ENCODE measurements at regions not wholly inside any gene's neighbourhood (a gene's known extent, or its start where the extent isn't known, plus 50 kb on each side); places are given as distances from the start of the nearest gene placed in this dataset.

- peak; percentile 68 for TF ChIP-seq GATAD2A (CRISPR knock-in tag; IDR thresholded peaks at IDR 0.05)
- no peak for TF ChIP-seq ZNF282 (IDR thresholded peaks at IDR 0.05; ENCODE audit: partially characterized antibody)
- TF ChIP-seq ZNF788 (CRISPR knock-in tag; IDR thresholded peaks at IDR 0.05; ENCODE audit: borderline replicate concordance) = peak; percentile 26; the same call in 1 of the 2 replicates
- peak; percentile 77; the same call in 1 of the 2 replicates for TF ChIP-seq HOMEZ (CRISPR knock-in tag; IDR thresholded peaks at IDR 0.05; ENCODE audit: low read depth)
- TF ChIP-seq RXRB (CRISPR knock-in tag; IDR thresholded peaks at IDR 0.05; ENCODE audit: borderline replicate concordance) = peak; percentile 37; the same call in 1 of the 2 replicates
- TF ChIP-seq BRD4 (CRISPR knock-in tag; IDR thresholded peaks at IDR 0.05) = 0 out of 2 replicates have a peak, but pooled peaks have one; percentile 24
- 0 out of 4 replicates have a peak, but pooled peaks of 1 of the 2 experiments have one; percentile 58 for TF ChIP-seq KLF16 (CRISPR knock-in tag; IDR thresholded peaks at IDR 0.05)
- no peak for TF ChIP-seq ZNF10 (CRISPR knock-in tag; IDR thresholded peaks at IDR 0.05; ENCODE audit: borderline replicate concordance, low read depth)
- TF ChIP-seq, protein P1, sequence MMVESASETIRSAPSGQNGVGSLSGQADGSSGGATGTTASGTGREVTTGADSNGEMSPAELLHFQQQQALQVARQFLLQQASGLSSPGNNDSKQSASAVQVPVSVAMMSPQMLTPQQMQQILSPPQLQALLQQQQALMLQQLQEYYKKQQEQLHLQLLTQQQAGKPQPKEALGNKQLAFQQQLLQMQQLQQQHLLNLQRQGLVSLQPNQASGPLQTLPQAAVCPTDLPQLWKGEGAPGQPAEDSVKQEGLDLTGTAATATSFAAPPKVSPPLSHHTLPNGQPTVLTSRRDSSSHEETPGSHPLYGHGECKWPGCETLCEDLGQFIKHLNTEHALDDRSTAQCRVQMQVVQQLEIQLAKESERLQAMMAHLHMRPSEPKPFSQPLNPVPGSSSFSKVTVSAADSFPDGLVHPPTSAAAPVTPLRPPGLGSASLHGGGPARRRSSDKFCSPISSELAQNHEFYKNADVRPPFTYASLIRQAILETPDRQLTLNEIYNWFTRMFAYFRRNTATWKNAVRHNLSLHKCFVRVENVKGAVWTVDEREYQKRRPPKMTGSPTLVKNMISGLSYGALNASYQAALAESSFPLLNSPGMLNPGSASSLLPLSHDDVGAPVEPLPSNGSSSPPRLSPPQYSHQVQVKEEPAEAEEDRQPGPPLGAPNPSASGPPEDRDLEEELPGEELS (CRISPR knock-in tag; IDR thresholded peaks at IDR 0.05) = peak; percentile 57
- TF ChIP-seq MEIS2 (CRISPR knock-in tag; IDR thresholded peaks at IDR 0.05) = peak; percentile 57; the same call in 1 of the 2 replicates
- TF ChIP-seq ZFX (CRISPR knock-in tag; IDR thresholded peaks at IDR 0.05; ENCODE audit: low read depth) = peak; percentile 70
- peak; percentile 50; the same call in 1 of the 2 replicates for TF ChIP-seq KAT8 (CRISPR knock-in tag; IDR thresholded peaks at IDR 0.05)
- 0 out of 2 replicates have a peak, but pooled peaks have one; percentile 30 for TF ChIP-seq ZNF24 (IDR thresholded peaks at IDR 0.05)
- TF ChIP-seq ZNF562 (CRISPR knock-in tag; IDR thresholded peaks at IDR 0.05; ENCODE audit: borderline replicate concordance) = no peak
- TF ChIP-seq PPARG (CRISPR knock-in tag; conservative IDR thresholded peaks at IDR 0.05) = no peak
- no peak for TF ChIP-seq ZNF83 (CRISPR knock-in tag; IDR thresholded peaks at IDR 0.05; ENCODE audit: borderline replicate concordance)
- no peak for TF ChIP-seq KMT2A (CRISPR knock-in tag; IDR thresholded peaks at IDR 0.05)
- TF ChIP-seq, protein P2, sequence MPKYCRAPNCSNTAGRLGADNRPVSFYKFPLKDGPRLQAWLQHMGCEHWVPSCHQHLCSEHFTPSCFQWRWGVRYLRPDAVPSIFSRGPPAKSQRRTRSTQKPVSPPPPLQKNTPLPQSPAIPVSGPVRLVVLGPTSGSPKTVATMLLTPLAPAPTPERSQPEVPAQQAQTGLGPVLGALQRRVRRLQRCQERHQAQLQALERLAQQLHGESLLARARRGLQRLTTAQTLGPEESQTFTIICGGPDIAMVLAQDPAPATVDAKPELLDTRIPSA (CRISPR knock-in tag; IDR thresholded peaks at IDR 0.05; ENCODE audit: borderline replicate concordance) = no peak
- no peak for TF ChIP-seq GABPA (IDR thresholded peaks at IDR 0.05; ENCODE audit: low read depth, low read length)
- TF ChIP-seq GABPA (CRISPR knock-in tag; IDR thresholded peaks at IDR 0.05; ENCODE audit: low read depth) = peak; percentile 63; the same call in 1 of the 2 replicates
- peak; percentile 73; the same call in 1 of the 2 replicates for TF ChIP-seq HOXA5 (CRISPR knock-in tag; IDR thresholded peaks at IDR 0.05)
- peak; percentile 54; the same call in 1 of the 2 replicates for TF ChIP-seq NCOA2 (CRISPR knock-in tag; IDR thresholded peaks at IDR 0.05)
- TF ChIP-seq SOX13 (IDR thresholded peaks at IDR 0.05) = no peak
- peak in 1 of 2 experiments; percentile 52; a peak in 2 of 4 replicates for TF ChIP-seq SOX13 (CRISPR knock-in tag; conservative IDR thresholded peaks at IDR 0.05 in 1 of 2, IDR thresholded peaks at IDR 0.05 in 1 of 2)
- TF ChIP-seq SMC3 (IDR thresholded peaks at IDR 0.05; ENCODE audit: low read length) = peak; percentile 30; the same call in 1 of the 2 replicates
Measured at GRCh38 chr6:40138273-40138720, 204.0 kb upstream of the MOCS1 start (continued).
